ENCODE measurements at regions not wholly inside any gene's neighbourhood (a gene's known extent, or its start where the extent isn't known, plus 50 kb on each side); places are given as distances from the start of the nearest gene placed in this dataset.

DNA sequence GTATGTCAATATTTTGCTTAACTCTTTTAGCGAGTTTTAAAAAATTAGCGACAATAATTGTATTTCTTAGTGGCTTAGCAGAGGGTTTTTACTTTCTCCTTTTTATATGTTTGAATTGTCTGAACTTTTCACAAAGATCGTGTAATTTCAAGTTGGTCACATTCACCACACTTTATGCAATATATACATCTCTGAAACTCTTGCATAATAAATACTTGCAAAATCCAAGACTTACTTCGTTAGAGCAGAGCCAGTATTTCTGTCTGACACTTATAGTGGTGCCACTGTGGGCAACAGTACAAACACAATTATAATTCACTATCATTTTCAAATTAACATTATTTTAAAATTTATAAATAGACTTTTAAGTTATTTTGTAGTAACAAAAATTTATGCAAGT lies 62.0 kb downstream of the SUCNR1 start:
- TF ChIP-seq POLR2AphosphoS5 (IDR thresholded peaks at IDR 0.05): no peak
- TF ChIP-seq, protein P1, sequence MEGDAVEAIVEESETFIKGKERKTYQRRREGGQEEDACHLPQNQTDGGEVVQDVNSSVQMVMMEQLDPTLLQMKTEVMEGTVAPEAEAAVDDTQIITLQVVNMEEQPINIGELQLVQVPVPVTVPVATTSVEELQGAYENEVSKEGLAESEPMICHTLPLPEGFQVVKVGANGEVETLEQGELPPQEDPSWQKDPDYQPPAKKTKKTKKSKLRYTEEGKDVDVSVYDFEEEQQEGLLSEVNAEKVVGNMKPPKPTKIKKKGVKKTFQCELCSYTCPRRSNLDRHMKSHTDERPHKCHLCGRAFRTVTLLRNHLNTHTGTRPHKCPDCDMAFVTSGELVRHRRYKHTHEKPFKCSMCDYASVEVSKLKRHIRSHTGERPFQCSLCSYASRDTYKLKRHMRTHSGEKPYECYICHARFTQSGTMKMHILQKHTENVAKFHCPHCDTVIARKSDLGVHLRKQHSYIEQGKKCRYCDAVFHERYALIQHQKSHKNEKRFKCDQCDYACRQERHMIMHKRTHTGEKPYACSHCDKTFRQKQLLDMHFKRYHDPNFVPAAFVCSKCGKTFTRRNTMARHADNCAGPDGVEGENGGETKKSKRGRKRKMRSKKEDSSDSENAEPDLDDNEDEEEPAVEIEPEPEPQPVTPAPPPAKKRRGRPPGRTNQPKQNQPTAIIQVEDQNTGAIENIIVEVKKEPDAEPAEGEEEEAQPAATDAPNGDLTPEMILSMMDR (IDR thresholded peaks at IDR 0.05): no peak
